Astrocyte of the spinal cord (primary cell): ENCODE measurements at regions not wholly inside any gene's neighbourhood (a gene's known extent, or its start where the extent isn't known, plus 50 kb on each side); places are given as distances from the start of the nearest gene placed in this dataset.

ENCODE experiments used
- DNase-seq: peaks from one replicate; pipeline ENCODE4 v3.0.0; 2011; ENCODE audit warnings: low read depth, low spot score
- H3K4me3 ChIP-seq: 2 replicates; pipeline ENCODE4 v1.5.1; 2011; ENCODE audit warnings: low read depth, mild to moderate bottlenecking, low read length, moderate library complexity
- CTCF ChIP-seq: IDR thresholded peaks from 2 replicates; pipeline ENCODE4 v1.5.1; 2012; ENCODE audit warnings: low read depth, mild to moderate bottlenecking, low read length, inconsistent platforms
- in situ Hi-C: cut with HindIII; loops from 2 replicates; pipeline ENCODE4 v1.10.0; 2017; ENCODE audit warnings: low sequenced_read_pairs

GRCh38 chr2:113829270-113829669, 60.6 kb upstream of the ACTR3 start:
- H3K4me3 ChIP-seq = no peak overlapping the region
- DNase-seq = no peak
- no peak for TF ChIP-seq CTCF
- in situ Hi-C loops = no loop called here

GRCh38 chr2:113828049-113828742, 61.7 kb upstream of the ACTR3 start:
- TF ChIP-seq CTCF = no peak
- H3K4me3 ChIP-seq = no peak overlapping the region
- DNase-seq = no peak
- in situ Hi-C loops = no loop called here

GRCh38 chr2:113827426-113827825, 62.5 kb upstream of the ACTR3 start:
- no peak for DNase-seq
- in situ Hi-C loops = no loop called here
- TF ChIP-seq CTCF = no peak
- H3K4me3 ChIP-seq = no peak overlapping the region

- DNase-seq = no peak
- in situ Hi-C loops = no loop called here
- TF ChIP-seq CTCF = no peak
- H3K4me3 ChIP-seq = no peak overlapping the region
These were observed 63.3 kb upstream of the ACTR3 start for GRCh38 chr2:113826346-113827285.

- H3K4me3 ChIP-seq = no peak overlapping the region
- DNase-seq = no peak
- no peak for TF ChIP-seq CTCF
- in situ Hi-C loops = no loop called here
These were observed 65.9 kb upstream of the ACTR3 start for GRCh38 chr2:113823716-113824595.

GRCh38 chr2:113822087-113822815, 65.8 kb upstream of the SLC35F5 start:
- DNase-seq = no peak
- no peak overlapping the region for H3K4me3 ChIP-seq
- TF ChIP-seq CTCF = no peak
- in situ Hi-C loops = no loop called here
